Kidney epithelial cell (primary cell): ENCODE measurements at regions not wholly inside any gene's neighbourhood (a gene's known extent, or its start where the extent isn't known, plus 50 kb on each side); places are given as distances from the start of the nearest gene placed in this dataset.
"Not testable (repeated sequence)": the region's sequence is repeated elsewhere in the genome, so short reads cannot be mapped to it uniquely, and the experiment has no call there.

Experiments used
- DNase-seq: peaks from one replicate; pipeline ENCODE4 v3.0.0-alpha.2; 2010; ENCODE audit warnings: low read depth
- H3K27me3 ChIP-seq: 2 replicates; pipeline ENCODE4 v1.6.0; 2011; ENCODE audit warnings: low read length; ENCODE audit not compliant: control insufficient read depth, insufficient read depth
- H3K36me3 ChIP-seq: 2 replicates; pipeline ENCODE4 v1.5.1; 2011; ENCODE audit warnings: low read length; ENCODE audit not compliant: control insufficient read depth, insufficient read depth
- H3K4me3 ChIP-seq: 2 replicates; pipeline ENCODE4 v1.5.1; 2011; ENCODE audit warnings: low read depth, mild to moderate bottlenecking, control low read depth, low read length
- TF ChIP-seq, protein P1 (sequence below): IDR thresholded peaks from 2 replicates; pipeline ENCODE4 v1.5.1; 2011; ENCODE audit warnings: mild to moderate bottlenecking, moderate library complexity, low read length, control low read depth, inconsistent platforms; ENCODE audit not compliant: insufficient read depth, poor library complexity, severe bottlenecking

DNA sequence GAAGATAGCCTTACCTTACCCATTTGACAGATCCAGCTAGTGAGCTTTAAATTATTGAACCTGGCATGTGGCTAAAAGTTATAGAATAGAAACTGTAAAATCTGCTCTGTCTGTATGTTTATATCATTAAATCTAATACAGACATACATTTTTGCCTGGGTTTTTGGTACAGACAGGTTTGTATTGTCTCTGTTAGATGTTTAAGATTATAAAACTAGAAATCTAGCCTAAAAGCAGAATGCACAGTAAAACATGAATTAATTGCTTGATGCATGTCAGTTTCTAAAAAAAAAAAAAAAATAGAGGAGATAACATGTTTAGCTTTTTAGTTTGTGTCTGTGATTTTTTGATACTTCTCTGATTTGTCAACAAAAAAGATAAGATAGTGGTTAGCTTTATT lies 477.6 kb upstream of the LRRC7 start:
- no peak overlapping the region for H3K4me3 ChIP-seq
- TF ChIP-seq, protein P1, sequence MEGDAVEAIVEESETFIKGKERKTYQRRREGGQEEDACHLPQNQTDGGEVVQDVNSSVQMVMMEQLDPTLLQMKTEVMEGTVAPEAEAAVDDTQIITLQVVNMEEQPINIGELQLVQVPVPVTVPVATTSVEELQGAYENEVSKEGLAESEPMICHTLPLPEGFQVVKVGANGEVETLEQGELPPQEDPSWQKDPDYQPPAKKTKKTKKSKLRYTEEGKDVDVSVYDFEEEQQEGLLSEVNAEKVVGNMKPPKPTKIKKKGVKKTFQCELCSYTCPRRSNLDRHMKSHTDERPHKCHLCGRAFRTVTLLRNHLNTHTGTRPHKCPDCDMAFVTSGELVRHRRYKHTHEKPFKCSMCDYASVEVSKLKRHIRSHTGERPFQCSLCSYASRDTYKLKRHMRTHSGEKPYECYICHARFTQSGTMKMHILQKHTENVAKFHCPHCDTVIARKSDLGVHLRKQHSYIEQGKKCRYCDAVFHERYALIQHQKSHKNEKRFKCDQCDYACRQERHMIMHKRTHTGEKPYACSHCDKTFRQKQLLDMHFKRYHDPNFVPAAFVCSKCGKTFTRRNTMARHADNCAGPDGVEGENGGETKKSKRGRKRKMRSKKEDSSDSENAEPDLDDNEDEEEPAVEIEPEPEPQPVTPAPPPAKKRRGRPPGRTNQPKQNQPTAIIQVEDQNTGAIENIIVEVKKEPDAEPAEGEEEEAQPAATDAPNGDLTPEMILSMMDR: no peak
- no peaks in the 10 kb centered on the region for H3K27me3 ChIP-seq
- no peaks in the 10 kb centered on the region for H3K36me3 ChIP-seq
- no peak for DNase-seq

DNA sequence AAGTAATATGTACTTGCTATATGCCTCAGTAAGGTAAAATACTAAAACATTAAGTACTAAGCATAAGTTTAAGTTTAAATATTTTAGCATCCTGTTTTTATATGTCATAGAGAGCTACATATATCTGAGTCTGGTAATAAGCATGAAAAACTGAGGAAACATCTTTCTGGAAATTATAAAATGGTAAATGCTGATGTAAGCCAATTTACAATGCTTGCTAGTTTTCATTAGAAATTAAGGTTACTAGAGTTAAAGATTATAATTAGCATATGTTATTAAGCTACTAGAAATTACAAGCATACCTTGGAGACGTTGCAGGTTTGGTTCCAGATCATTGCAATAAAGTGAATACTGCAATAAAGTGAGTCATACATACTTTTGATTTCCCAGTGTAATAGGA lies 477.0 kb upstream of the LRRC7 start:
- H3K4me3 ChIP-seq: no peak overlapping the region
- no peaks in the 10 kb centered on the region for H3K27me3 ChIP-seq
- TF ChIP-seq, protein P1: no peak
- no peak for DNase-seq
- H3K36me3 ChIP-seq: no peaks in the 10 kb centered on the region

DNA sequence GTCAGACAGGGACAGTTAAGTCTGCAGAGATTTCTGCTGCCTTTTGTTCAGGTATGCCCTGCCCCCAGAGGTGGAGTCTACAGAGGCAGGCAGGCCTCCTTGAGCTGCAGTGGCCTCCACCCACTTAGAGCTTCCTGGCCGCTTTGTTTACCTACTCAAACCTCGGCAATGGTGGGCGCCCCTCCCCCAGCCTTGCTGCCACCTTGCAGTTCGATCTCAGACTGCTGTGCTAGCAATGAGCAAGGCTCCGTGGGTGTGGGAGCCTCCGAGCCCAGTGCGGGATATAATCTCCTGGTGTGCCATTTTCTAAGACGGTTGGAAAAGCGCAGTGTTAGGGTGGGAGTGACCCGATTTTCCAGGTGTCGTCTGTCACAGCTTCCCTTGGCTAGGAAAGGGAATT lies 465.7 kb upstream of the LRRC7 start:
- not testable (repeated sequence) for H3K36me3 ChIP-seq, H3K4me3 ChIP-seq, DNase-seq, H3K27me3 ChIP-seq

DNA sequence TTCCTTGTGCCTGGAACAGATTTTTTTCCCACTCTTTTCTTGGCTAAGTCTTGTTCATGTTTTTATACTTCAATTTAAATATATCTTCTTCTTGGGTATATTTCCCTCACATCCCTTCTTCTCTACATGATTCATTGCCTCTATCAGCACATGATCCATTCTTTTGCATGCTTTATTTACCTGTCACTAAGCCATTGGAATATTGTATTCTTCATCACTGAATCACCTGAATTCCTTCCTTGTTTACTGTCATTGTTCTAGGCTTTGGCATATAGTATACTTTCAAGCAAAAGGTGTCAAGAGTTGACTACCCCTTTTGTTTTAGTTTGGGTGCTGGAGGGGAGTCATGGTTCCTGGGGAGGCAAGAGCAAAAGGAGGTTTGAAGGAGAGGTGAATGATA lies 464.5 kb upstream of the LRRC7 start:
- Histone ChIP-seq H3K27me3 (no peaks in the 10 kb centered on the region), H3K36me3 (no peaks in the 10 kb centered on the region), H3K4me3 (no peak overlapping the region)
- TF ChIP-seq, protein P1: no peak
- DNase-seq: no peak

DNA sequence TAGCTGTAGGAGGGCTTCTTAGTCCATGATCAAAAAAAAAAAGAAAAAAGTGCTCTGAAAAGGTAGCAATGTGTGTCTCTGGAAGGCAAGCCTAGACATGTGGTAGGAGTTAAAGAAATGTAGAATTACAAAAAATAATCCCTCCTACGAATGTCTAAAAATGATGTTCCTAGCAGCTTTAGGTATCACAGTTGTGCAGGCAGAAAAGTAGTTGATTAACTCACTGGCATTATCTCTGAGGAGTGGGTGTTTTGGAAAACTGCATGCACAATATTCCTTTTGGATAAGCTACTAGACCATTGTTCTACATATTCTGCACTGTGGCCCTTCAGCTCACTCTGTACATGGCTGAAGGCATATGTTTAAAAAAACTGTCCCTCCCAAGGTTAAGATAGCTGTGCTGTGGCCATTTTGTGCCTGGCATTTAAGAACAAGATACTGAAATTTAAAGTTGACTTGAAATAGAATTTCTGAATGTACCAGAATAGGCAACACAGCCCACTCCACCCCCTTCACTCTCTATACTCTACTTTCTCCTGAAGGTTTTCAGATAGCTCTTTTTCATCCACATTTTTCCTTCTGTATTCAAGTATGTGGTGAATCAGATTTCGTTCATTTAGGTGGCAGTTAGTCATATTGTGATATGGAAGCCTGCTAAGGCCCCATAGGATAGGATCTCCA lies 463.9 kb upstream of the LRRC7 start:
- TF ChIP-seq, protein P1: no peak
- Histone ChIP-seq H3K4me3 (no peak overlapping the region), H3K27me3 (no peaks in the 10 kb centered on the region), H3K36me3 (no peaks in the 10 kb centered on the region)
- no peak for DNase-seq

DNA sequence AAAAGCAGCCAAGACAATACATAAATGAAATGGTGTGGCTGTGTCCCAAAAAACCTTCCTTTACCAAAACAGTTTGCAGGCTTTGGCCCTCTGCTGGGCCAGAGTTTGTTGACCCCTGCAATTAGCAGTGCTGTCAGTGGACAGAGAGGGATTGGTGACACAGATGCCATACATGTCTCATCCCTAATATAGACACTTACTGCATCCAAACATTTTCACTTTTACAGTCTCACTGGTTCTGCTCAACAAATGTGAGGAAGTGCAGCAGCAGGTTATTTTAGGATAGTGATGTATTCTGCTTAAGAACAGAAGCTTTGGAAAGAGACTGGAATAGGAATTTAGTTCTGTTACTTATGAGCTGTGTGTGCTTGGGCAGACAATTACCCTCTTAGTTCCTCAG lies 462.8 kb upstream of the LRRC7 start:
- Histone ChIP-seq H3K27me3 (no peaks in the 10 kb centered on the region), H3K4me3 (no peak overlapping the region), H3K36me3 (no peaks in the 10 kb centered on the region)
- DNase-seq: no peak
- TF ChIP-seq, protein P1: no peak
